COLO668 (cell line): ENCODE measurements at regions not wholly inside any gene's neighbourhood (a gene's known extent, or its start where the extent isn't known, plus 50 kb on each side); places are given as distances from the start of the nearest gene placed in this dataset.

Source experiments
- DNase-seq: peaks from one replicate; lab custom pipeline; 2025; ENCODE audit not compliant: unreplicated experiment; lab: John Stamatoyannopoulos, UW

DNA sequence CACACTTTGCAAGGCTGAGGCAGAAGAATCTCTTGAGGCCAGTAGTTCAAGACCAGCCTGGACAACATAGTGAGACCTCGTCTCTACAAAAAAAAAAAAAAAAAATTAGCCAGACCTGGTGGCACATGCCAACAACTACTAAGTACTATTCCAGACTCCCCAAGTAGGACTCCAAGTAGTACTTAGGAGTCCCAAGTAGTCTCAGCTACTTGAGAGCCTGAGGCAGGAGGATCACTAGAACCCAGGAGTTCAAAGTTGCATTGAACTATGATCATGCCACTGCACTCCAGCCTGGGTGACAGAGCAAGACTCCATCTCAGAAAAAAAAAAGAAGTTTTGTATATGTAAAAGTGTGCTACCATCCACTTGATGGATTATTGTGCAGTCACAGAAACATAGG, 486.6 kb downstream of the SOX2 start:
- no peak for DNase-seq

DNA sequence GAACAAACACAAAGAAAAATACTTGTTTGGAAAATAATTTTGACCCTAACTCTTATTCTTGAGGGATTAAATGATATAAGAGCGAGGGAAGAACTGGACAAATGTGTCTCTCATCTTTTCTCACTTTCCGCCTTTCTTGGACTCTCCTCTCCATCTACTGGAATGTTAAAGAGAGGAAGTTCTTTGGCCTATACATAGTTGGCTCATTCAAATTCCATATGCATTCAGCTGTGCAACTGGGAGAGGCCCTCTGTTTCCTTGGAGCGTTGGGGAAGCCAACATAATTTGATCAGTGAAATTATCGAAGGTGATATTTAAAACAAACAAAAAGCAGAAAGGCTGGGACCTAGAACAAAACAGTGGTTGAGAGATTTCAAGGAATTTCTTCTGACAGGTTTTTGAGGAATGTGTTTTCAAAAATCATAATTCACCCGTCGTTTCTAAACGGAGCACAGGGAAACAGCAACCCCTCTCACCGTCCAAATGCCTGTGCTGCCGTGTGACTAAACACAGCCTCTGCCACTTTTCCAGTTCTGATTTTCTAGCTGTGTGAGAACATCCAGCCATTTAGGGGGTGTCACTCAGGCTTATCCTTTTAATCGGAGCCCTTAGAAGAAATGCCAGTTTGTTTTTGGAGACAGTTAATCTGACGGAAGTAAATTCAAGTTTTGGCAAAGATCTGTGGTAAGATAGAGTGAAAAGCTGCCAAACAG, 489.9 kb downstream of the SOX2 start:
- no peak for DNase-seq

DNA sequence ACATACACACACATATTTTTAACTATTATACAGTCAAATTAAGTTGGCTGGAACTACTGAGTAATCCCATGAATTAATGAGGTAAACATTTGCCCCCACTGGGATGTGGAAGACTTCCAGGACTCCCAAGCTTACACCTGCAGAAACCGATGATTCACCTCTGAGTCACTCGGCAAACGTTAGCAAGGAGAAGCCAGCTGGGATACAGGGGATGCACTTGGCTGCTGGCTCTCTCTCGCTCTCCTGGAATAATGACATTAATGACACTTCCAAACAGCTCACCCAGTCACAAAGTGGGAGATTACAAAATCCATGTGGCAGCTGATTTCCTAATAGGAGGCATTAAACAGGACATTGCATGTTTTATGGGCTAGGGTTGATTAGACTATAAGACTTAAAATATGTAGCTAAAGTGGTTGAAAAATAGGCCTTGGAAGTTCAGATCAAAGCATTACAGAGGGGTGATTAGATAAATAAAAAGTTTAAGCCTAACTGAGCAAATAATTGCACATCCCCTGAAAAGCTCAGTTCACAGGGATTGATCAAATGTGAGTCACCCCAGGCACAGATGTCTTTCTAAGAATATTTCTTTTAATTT, 500.9 kb downstream of the SOX2 start:
- peak; percentile 79 for DNase-seq

DNA sequence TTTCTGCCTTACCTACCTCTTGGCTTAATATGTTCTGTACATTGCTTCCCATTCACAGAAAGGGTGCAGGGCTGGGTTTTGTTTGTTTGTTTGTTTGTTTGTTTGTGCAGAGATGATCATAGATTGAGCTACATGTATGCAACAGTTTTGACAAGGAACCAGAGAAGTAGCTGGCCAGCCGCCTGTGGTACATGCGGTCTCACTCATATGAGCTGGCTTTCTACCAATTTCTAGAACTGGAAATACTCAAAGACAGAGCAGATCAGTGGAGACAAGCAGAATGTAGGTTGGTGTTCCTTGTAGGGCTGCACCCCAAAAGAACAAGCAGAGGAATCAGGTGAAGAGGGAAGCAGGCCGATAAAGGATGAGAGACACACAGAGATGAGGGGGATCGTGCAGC, 502.7 kb downstream of the SOX2 start:
- DNase-seq, result no peak

DNA sequence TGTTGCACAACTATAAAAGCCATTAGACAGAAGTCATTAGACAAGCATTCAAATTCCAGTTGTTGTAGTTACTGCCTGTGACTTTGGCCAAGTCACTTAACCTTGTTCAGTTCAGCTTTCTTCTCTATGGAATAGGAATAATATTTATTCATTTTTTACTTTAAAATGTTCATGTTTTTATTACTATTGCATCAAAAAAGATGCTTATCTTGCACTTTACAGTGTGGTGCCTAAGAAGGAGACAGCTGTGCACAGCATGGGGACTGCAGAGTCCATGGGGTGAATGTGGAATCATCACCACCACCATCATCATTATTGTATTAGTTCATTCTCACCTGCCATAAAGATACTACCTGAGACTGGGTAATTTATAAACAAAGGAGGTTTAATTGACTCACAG, 504.2 kb downstream of the SOX2 start:
- DNase-seq, result no peak

DNA sequence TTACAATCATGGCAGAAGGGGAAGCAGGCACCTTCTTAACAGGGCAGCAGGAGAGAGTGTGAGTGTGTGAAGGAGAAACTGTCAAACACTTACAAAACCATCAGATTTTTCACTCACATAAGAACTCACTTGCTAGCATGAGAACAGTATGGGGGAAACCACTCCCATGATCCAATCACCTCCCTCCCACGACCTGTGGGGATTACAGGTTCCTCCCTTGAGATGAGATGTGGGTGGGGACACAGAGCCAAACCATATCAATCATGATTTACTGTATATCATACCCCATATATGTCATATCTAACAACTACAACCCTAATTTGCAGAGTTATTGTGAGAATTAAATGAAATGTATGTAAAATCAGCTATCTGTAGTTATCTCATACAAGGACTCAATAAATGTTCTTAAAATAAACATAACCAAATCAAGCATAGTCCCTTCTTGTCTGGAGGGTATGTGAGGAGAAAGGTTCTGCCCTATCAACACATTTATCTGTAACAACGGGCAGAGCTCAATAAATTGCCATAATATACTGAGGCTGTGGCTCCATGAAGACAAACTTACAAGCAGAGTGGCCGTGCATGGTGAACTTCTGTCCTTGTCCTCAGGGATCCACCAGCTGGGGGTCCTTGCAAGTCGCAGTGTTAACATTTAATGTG, 504.7 kb downstream of the SOX2 start:
- no peak for DNase-seq

DNA sequence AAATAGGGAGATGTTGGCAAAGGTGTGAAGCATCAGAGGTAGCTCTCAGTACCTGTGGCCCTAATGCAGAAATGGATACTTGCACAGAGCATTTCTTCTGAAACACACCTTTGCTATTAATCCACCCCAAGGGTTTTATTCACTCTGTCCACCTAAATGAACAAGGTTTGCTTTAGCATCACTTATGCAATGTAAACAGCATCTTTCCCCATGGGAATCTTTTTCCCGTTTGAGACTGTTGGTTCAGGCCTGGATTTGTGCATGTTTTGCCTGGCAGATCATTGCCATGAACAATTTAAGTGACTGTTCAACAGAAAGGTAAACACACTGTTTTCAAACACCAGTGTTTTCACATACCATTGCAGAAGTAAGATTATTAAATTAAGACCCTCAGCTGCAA, 508.3 kb downstream of the SOX2 start:
- no peak for DNase-seq

DNA sequence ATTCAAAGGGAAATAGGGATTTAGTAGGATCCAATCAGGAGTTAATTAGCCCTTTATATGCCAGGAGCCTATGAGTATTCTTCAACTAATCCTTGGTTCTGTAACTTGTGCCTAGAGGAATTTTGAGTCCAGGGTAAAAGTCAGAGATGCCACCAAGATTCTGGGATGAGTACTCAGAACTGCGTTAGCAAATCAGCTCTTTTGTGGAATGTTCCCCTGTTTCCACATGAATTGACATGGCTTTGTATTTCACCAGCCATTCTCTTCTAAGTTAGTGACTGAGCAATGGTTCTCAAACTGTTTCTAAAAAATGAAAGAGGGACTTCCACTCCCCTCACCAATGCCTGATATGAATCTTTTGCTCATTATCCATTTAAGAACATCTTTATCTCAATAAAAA, 508.7 kb downstream of the SOX2 start:
- DNase-seq, result no peak

DNA sequence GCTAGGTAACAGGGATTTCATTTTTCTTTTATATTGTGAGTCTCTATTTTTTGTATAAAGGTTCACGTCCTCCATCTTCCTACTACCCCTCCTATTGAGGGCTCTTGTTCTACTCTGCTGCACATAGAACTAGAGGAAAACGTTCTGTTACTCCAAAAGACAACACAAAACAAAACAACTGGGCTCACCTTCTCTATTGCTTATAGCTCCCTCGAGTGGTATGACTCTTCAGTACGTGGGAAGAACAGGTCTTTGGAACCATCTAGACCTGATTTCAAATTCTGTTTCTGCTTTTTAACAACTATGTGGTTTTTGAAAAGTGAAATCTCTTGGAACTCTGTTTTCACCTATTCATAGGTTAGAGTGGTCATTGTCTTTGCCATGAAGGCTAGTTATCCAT, 515.3 kb downstream of the SOX2 start:
- no peak for DNase-seq

DNA sequence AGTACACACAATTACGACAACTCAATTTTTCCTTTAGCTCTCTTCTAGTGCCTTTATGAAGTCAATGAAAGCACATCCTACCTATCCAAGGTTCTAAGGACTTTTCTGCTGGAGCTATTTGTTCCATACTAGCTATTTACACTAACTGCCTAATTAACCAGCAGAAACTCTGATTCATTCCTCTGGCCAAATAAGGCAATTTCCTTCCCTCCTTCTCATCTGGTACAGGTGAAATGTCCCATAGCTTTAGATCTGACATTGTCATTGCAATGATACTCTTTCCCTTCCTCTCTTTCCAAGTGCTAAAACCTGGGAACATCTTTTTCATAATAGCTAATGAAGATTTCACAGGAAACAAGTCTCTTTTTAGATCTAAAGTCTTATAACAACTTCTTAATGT, 521.7 kb downstream of the SOX2 start:
- DNase-seq, result no peak

DNA sequence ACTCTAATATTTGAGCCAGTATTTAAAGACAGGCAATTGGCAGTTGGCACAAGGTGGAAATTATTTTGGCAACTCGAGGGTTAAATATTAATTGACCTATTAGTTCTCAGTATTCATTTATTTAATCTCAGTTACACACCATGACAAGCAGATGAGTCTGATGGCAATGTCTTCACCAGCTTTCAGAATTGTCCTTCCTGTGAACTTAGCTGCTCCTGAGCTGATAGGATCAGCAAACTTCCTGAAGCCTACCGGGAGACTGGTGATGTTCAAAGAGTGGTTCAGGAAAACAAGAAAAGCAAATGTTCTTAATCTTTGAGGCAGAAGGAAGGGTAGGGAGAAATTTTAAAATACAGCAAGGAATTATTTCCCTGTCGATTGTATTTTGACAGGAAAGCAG, 522.2 kb downstream of the SOX2 start:
- no peak for DNase-seq

DNA sequence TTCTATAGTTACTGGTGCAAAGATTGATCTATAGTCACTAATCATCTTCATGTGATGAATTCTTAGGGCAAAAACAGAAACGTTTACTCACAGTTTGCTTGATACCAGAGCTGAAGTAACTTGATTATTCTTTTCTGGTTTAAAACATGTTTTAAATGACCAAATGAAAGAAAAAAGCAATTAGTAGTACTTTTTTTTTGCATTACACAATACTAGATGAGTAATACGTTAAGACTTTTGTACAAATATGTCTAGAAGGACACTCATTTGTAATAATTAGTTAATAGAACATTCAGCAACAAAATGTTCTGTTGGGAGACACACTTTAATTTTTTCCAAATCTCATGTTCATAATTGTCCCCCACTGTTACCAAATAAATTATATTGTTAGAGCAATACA, 523.2 kb downstream of the SOX2 start:
- DNase-seq, result no peak

DNA sequence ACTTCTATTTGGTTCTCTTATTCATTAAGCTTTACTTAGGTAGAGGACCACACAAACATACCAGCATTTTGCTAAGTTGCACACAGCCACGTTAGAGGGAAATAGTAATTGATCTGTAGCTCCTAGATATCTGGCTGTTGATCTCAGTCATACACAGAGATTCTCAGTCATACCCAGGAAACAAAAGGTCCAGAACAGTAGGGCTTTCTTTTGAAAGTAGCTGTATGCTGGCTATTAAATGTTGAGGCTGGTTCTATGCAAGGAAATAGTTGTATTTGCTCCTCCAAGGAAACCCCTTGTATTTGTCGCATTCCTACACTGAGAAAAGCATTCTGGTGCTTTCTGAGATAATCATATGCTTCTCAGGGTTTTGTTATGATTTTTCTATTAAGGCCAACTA, 523.8 kb downstream of the SOX2 start:
- no peak for DNase-seq

DNA sequence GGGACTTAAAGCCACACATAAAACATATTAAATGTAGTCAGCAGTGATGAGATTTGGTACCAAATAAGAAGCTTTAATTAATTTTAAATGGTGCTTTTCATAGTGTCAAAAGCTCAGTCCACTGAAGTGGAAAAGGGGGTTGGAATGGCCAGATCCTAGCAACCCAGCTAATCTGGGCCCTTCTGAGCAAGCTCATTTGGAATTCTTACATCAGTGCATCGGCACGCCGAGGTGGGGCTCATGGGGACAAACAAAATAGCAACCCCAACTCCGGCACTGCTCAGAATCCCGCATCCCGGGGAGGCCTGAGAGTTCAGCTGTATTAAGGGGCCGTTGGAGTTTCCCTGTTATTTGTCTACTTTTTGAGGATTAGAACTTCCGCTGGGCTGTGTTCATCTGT, 526.4 kb downstream of the SOX2 start:
- no peak for DNase-seq

DNA sequence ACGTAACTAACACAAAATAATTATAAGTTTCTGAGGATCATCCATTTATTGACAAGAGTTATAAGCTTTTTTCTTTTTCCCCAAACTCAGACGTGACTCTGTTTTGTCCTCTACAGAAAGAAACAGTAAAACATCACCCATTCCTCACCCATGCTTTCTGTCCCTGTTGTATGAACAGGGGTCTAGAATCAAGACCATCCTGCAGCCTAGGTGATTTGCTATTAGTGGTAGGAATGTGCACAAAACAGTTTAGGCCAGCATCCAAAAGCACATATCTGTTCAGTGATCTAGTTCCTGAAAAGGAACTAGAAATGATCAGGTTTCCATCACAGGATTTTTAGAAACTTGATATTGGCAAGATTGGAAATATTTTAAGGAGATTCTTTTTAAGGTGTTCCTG, 527.6 kb downstream of the SOX2 start:
- no peak for DNase-seq

DNA sequence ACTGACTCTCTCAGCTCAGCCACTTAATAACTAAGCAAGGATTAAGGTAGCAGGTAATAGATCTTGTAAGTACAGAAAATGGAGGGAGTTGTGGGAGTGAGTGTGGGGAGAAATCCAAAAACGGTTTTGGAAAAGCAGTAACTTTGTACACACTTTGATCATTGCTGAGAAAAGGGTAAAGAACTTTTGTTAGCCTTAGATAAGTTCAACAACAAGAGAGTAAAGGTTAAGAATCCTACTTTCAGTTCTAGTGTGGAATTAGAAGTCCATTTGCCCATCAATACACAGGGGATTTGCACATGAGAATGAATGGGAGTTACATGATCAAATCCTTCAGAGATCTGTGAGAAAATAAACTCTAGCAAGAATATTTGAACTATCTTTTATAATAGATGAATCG, 528.7 kb downstream of the SOX2 start:
- DNase-seq, result no peak

DNA sequence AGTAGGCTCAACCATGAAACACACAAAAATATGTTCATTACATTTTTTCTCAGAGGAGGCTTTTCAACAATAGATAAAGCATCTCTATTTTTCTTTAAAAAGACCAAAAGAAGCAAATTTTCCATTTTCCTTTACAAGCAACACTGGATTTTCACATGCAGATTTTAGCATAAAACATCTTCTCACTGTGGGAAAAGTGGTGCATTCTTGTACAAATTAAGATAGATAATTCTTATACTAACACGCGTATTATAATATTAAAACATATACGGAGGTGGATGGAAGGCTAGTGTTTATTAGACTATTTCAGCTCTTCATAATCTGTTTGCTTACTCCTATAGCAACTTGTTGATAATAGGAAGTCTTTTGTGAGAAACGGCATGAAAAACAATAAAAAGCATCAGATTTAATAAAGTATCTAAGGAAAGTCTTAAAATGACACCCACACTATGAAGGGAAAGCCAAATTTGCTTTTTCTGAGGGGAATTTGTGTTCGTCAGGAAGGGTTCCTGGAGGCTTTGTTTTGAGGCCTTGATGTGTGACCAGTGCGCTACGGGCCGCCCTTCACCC, 529.6 kb downstream of the SOX2 start:
- no peak for DNase-seq

DNA sequence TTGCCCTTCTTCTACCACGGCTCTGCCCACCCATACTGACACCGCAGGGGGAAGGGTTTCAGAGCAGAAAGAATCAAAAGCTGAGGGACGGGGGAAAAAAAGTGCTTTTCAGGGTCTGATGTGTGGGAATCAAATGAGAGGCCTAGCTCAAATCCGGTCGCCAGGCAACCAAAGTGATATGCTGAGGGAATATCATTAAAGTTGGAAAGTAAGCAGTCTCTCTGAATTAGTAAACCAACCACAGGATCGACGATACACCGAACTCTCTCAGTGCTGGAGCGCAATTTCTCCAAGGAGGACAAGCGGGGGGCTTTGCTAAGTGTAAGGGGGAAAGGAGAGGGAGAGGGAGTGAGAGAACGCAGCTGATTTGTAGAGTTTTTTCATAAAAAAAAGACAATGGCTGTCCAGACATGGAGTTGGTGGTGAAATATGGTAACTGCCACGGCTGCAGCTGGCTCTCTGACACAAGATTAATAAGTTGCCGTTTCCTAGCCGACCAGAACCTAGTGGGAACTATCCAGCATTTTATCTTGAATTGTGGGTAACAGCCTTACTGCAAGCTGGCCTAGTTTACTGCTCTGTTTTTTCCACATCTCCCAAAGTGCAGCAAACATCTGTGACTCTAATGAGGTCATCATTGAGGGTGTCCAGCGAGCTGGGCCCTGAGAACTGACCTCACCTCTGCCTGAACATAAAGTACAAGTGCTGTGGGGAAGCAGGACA, 530.2 kb downstream of the SOX2 start:
- no peak for DNase-seq

DNA sequence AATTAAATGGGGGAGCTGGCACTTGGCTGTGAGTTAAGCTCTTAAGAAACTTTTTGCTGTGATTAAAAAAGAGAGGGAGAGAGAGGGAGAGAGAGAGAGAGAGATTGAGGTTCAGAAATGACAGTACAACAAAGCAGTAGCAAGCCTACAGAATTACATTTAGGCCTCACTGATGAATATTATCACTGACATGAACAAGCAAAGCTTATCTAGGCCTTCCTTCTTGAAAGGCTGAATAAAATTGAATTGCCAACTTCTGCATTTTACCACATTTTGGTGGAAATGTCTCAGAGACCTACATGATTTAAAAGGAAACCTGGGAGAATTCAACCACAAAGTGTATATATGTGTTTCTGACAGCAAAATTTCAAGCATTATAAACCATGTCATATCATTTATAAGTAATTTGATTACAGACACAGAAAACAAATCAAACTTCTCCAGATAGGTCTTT, 530.8 kb downstream of the SOX2 start:
- no peak for DNase-seq

DNA sequence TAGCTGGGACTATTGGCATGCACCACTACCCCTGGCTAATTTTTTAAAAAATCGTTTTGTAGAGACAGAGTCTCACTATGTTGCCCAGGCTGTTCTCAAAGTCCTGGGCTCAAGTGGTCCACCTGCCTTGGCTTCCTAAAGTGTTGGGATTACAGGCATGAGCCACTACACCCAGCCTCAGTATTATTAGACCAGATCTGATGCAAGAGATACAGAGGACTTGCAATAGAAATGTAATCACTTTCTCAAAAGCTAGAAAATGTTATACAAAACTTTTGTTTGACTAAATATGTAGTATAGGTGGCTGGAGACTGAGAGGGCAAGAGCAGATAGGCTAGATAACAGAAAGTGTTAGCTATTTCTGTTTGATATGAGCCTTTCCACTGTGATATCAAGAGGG, 531.9 kb downstream of the SOX2 start:
- DNase-seq, result no peak

DNA sequence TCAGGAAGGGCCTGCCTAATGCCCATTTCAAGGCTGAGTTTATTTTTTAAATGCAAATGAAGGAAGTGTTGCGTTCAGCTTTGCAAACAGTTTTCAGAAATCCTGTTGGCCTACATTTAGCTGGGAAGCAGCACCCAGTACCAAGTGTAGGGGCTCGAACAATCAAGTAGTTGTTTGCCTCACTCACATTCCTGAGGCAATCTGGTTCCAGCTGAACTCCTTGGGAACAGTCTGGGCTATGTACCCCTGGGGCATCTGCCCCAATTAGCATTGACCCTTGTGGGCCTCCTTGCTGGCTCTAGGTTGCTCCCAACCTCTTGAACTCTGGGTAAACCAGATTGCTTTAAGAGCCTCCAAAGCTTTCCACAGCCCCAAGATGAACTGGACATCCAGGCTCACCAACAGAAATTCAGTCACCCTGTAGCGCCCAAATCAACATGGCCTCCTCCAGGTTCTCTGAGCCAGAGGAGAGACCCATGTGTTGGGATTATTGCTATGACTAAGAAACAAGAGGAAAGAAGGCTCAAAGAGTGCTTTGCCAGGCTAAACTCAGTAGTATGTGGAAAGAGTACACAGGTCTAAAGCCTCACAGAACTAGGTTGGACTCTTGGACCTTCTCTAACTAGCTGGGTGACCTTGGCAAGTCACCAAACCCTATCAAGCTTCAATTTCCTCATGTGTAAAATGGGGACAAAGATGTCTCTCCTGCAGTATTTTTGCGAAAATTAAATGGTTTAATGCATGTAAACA, 532.7 kb downstream of the SOX2 start:
- no peak for DNase-seq
